Skeletal muscle tissue (tissue), 3 donors: ENCODE measurements at regions not wholly inside any gene's neighbourhood (a gene's known extent, or its start where the extent isn't known, plus 50 kb on each side); places are given as distances from the start of the nearest gene placed in this dataset.

ENCODE experiments used
- H3K27ac ChIP-seq: one replicate; pipeline ENCODE4 v1.7.0; 2013; ENCODE audit warnings: mild to moderate bottlenecking, low read depth, low read length, inconsistent platforms
- H3K27me3 ChIP-seq, 3 donors: one replicate each; pipeline ENCODE4 v1.7.0; 2013; ENCODE audit warnings: low read length in 3 of 3; ENCODE audit not compliant: control insufficient read depth in 3 of 3, insufficient read depth in 3 of 3
- H3K36me3 ChIP-seq, 3 donors: one replicate each; pipeline ENCODE4 v1.7.0; 2013; ENCODE audit warnings: low read length in 3 of 3; ENCODE audit not compliant: control insufficient read depth in 3 of 3, insufficient read depth in 3 of 3
- H3K4me1 ChIP-seq, 3 donors: one replicate each; pipeline ENCODE4 v1.7.0; 2013; ENCODE audit warnings: low read length in 3 of 3, mild to moderate bottlenecking in 3 of 3; ENCODE audit not compliant: control insufficient read depth in 3 of 3, insufficient read depth in 3 of 3
- H3K4me3 ChIP-seq, 3 donors: one replicate each; pipeline ENCODE4 v1.7.0; 2013; ENCODE audit warnings: low read length in 3 of 3
- H3K9ac ChIP-seq, 3 donors: one replicate each; pipeline ENCODE4 v1.7.0; 2013; ENCODE audit warnings: low read length in 3 of 3, mild to moderate bottlenecking in 3 of 3, moderate library complexity in 2 of 3, low read depth in 1 of 3
- H3K9me3 ChIP-seq, 3 donors: one replicate each; pipeline ENCODE4 v1.7.0; 2013; ENCODE audit warnings: low read length in 3 of 3; ENCODE audit not compliant: control insufficient read depth in 3 of 3
- donor health status: Osteomylitis.

DNA sequence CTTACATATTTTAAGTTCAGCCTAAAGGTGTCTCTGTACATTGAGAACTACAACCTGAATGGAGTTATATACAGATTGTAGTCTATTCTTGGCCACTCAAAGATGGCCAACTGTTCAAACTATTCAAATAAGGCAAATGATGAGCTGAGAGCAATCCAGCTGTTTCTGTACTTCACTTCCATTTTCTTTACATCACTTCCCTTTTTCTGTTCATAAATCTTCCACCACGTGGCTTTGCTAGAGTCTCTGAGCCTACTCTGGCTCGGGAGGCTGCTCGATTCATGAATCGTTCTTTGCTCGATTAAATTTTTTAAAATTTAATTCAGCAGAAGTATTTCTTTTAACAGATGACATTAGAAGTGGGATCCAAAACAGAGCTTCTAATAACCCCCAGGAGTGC lies 879.7 kb downstream of the GALC start:
- H3K4me3 ChIP-seq, result no peak overlapping the region
- H3K9ac ChIP-seq, result no peak overlapping the region
- no peaks in the 10 kb centered on the region for H3K27me3 ChIP-seq
- no peaks in the 10 kb centered on the region for H3K4me1 ChIP-seq
- no peak overlapping the region for H3K27ac ChIP-seq
- no peaks in the 10 kb centered on the region for H3K36me3 ChIP-seq
- no peaks in the 10 kb centered on the region for H3K9me3 ChIP-seq

DNA sequence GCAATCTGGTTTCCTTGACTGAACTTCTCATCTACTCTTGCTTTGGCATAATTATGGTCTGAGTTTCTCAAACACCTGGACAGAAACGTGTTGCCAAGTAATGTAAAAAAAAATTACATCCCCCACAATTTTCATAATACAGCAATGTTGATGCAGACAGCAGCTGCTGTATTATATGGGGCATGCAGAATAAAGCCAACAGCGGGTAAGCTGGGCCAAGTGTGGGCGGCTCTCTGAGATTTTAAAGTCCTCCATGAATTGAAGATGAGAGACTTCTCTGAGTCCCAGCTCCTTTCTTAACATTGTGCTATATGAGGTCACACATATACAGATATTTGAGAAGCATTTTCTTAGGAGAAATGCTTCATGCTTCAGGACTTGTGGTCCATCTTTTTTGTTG lies 881.2 kb downstream of the GALC start:
- H3K9me3 ChIP-seq, result no peaks in the 10 kb centered on the region
- H3K27ac ChIP-seq, result no peak overlapping the region
- no peak overlapping the region for H3K4me3 ChIP-seq
- no peak overlapping the region for H3K9ac ChIP-seq
- H3K36me3 ChIP-seq, result no peaks in the 10 kb centered on the region
- no peaks in the 10 kb centered on the region for H3K27me3 ChIP-seq
- H3K4me1 ChIP-seq, result no peaks in the 10 kb centered on the region

DNA sequence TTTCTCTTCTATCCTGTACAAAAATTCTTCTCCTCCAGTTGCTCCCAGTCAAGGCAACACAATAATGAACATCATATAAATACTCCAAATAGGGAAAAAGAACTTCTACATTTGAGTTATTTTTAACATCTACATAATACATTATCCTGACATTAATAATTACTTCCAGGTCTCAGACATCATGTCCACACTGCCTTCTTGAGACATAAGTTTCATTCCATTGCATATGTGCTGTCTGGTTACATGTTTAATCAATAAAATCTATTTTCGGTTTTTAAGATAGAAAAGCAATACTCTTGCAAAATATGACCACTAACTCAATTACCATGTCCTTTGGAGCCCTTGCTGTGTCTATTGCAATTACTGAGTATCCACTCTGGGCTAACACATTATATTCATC lies 881.9 kb downstream of the GALC start:
- no peaks in the 10 kb centered on the region for H3K9me3 ChIP-seq

DNA sequence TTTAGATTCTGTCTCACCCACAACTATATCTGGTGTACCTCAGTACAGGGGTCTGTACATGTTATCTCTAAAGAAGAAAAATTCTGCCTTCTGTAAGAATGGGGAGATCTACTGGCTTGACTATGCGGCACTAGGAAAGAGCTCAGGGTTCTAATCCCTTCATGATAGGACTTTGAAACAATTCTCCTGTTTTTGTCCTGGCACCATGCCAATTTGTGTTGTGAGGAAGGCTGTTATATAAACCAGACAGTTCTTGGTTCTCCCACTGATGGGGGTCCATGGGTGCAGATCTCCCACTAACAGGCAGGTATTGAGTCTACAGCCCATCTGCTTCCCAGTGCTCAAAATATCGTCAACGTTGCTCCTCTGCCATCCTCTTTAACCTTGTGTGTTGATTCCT lies 883.7 kb downstream of the GALC start:
- H3K4me1 ChIP-seq, result no peaks in the 10 kb centered on the region
- no peaks in the 10 kb centered on the region for H3K36me3 ChIP-seq
- H3K4me3 ChIP-seq, result no peak overlapping the region
- no peaks in the 10 kb centered on the region for H3K27me3 ChIP-seq
- H3K27ac ChIP-seq, result no peak overlapping the region
- H3K9ac ChIP-seq, result no peak overlapping the region
- H3K9me3 ChIP-seq, result no peaks in the 10 kb centered on the region

More for the DNA sequence above, 881.9 kb downstream of the GALC start:
- Histone ChIP-seq H3K27me3 (no peaks in the 10 kb centered on the region), H3K27ac (no peak overlapping the region), H3K9ac (no peak overlapping the region), H3K4me3 (no peak overlapping the region), H3K4me1 (no peaks in the 10 kb centered on the region), H3K36me3 (no peaks in the 10 kb centered on the region)

DNA sequence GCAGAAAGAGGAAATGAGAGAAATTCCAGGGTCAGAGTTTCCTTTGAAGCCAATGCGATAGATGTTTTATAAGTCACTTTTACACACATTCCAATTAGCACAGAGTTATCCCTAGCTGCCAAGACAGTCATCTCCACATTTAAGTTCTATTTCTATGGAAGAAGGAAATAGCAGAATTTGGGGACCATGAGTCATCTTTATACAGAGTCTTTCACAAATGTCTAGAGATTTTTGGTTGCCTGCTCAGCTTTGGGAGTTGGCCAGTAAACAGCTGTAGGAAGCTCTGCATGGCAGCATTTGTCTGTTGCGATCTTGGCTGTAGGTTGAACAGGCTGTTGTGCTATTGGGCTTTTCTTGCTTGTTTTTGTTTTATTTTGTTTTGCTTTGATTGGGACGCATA lies 884.3 kb downstream of the GALC start:
- Histone ChIP-seq H3K9ac (no peak overlapping the region), H3K9me3 (no peaks in the 10 kb centered on the region), H3K36me3 (no peaks in the 10 kb centered on the region), H3K27ac (no peak overlapping the region), H3K4me3 (no peak overlapping the region), H3K4me1 (no peaks in the 10 kb centered on the region), H3K27me3 (no peaks in the 10 kb centered on the region)

DNA sequence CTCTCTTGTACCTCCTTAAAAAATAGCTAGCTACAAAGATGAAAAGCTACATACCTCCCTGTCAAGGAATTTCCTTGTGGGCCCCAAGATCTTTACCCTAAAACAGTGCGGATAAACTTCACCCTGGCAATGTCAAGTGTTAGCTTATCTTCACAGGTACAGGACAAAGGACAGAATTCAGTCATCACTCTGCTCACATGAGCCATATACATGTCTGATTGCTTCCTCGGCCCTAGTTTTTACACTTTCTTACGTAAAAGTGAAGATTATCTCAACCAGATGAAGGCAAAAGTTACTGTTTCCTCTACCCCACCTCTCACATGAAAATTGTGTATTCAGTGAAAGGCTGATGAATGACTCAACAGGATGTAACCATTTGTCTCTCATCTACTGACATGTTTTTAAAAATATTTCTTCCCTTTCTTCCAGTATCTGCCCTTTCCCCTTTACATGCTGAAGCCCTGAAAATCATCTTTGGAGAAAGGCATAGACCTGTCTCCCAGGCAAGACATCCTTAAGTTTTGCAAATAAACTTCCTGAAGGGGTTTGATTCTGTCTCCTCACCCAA lies 890.1 kb downstream of the GALC start:
- Histone ChIP-seq H3K9me3 (no peaks in the 10 kb centered on the region), H3K27me3 (no peaks in the 10 kb centered on the region), H3K4me3 (no peak overlapping the region), H3K4me1 (no peaks in the 10 kb centered on the region), H3K27ac (no peak overlapping the region), H3K36me3 (no peaks in the 10 kb centered on the region), H3K9ac (no peak overlapping the region)

DNA sequence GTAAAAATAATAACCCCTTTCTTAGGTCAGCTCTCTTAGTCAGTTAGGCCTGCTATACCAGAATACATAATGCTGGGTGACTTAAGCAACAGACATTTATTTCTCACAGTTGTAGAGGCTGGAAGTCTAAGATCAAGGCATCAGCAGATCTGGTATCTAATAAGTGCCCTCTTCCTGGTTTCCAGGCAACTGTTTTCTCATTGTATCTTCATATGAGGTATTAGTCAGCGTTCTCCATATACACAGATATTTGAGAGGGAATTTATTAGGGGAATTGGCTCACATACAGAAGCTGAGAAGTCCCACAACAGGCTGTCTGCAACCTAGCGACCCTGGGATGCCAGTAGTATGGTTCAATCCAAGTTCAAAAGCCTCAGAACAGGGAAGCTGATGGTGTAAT lies 896.0 kb downstream of the GALC start:
- Histone ChIP-seq H3K4me3 (no peak overlapping the region), H3K4me1 (no peaks in the 10 kb centered on the region), H3K27ac (no peak overlapping the region), H3K9ac (no peak overlapping the region), H3K9me3 (no peaks in the 10 kb centered on the region), H3K27me3 (no peaks in the 10 kb centered on the region), H3K36me3 (no peaks in the 10 kb centered on the region)

DNA sequence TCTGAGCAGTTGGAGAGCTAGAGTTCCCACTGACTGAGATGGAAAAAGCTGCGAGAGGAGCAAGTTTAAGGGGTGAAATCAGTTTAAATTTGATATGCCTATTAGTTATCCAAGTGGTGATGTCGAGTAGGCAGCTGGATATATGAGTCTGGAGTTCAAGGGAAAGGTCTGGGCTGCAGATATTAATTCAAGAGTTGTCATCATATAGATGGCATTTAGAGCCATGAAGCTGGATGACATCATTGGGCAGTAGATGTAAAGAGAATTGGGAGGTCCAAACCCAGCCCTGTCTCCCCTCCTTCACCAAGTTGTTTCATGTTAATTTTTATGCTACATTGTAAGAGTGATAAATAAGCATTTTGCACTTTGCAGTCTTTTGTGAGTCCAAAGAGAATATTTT lies 898.1 kb downstream of the GALC start:
- H3K27ac ChIP-seq, result no peak overlapping the region
- H3K9ac ChIP-seq, result no peak overlapping the region
- H3K36me3 ChIP-seq, result no peaks in the 10 kb centered on the region
- no peaks in the 10 kb centered on the region for H3K4me1 ChIP-seq
- H3K27me3 ChIP-seq, result no peaks in the 10 kb centered on the region
- no peaks in the 10 kb centered on the region for H3K9me3 ChIP-seq
- no peak overlapping the region for H3K4me3 ChIP-seq

DNA sequence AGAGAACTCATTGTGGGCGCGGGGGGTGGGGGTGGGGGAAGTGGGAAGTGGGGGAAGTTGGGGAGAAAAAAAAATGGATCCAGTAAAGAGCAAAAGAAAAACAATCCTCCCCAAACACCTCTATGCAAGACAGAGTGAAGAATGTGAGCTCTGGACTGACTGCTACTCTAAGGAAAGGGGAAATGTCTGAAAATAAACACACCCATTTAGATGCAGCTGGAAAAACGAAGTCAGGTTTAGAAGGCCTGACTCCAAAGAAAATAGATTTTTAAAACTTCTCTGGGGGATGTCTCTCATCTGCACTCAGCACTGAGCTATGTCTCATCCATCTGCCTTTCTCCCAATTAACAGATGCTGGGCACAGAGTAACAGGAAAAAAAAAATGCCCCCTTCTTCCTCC lies 904.4 kb downstream of the GALC start:
- H3K4me1 ChIP-seq, result no peaks in the 10 kb centered on the region
- H3K36me3 ChIP-seq, result no peaks in the 10 kb centered on the region
- no peaks in the 10 kb centered on the region for H3K9me3 ChIP-seq
- H3K27me3 ChIP-seq, result no peaks in the 10 kb centered on the region
- H3K4me3 ChIP-seq, result no peak overlapping the region
- no peak overlapping the region for H3K9ac ChIP-seq
- no peak overlapping the region for H3K27ac ChIP-seq

DNA sequence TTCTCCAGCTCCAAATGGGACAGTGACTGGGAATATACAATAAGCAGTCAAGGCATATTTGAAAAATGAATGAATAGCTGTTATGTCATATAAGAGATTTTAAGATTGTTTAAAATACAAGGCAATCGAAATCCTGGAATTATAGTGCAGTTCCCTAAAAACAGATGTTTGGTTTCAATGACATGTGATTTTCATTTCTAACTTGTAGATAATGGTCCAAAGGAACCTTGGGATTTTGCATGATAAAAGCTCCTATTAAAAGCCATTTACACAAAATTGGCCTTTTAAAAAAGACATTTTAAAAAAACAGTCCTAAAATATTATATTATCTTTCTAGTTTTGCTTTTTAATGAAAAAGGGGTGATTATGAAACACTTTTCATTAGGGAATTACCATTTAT lies 905.1 kb downstream of the GALC start:
- Histone ChIP-seq H3K4me1 (no peaks in the 10 kb centered on the region), H3K9ac (no peak overlapping the region), H3K9me3 (no peaks in the 10 kb centered on the region), H3K4me3 (no peak overlapping the region), H3K27me3 (no peaks in the 10 kb centered on the region), H3K36me3 (no peaks in the 10 kb centered on the region), H3K27ac (no peak overlapping the region)

DNA sequence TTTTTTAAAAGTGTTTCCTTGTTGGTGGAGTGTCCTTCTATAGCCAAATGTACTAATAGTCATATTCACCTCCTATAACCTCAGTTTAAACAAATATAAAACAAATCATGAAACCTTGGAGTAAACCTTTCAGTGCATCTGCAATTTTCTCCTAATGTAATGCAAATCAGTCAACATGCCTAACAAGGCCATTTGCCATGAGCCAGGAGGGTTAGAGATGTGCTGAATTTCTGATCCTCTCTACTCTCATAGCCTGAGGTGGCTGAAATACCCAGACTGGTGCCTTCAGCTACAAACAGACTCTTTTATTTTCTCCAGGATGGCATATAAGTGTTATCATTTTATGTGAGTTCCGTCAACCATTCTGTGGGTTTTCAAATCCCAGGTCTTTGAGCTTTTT lies 908.1 kb downstream of the GALC start:
- no peaks in the 10 kb centered on the region for H3K9me3 ChIP-seq
- H3K4me1 ChIP-seq, result no peaks in the 10 kb centered on the region
- H3K9ac ChIP-seq, result no peak overlapping the region
- no peaks in the 10 kb centered on the region for H3K27me3 ChIP-seq
- H3K4me3 ChIP-seq, result no peak overlapping the region
- no peak overlapping the region for H3K27ac ChIP-seq
- no peaks in the 10 kb centered on the region for H3K36me3 ChIP-seq
